ENCODE measurements at regions not wholly inside any gene's neighbourhood (a gene's known extent, or its start where the extent isn't known, plus 50 kb on each side); places are given as distances from the start of the nearest gene placed in this dataset.
A peak's percentile ranks its signal among the peaks of the same experiment; 100 is the strongest.

- DNase-seq, result no peak
Observed at GRCh38 chr21:31406510-31406909, 62.4 kb upstream of the TIAM1 start.

DNA sequence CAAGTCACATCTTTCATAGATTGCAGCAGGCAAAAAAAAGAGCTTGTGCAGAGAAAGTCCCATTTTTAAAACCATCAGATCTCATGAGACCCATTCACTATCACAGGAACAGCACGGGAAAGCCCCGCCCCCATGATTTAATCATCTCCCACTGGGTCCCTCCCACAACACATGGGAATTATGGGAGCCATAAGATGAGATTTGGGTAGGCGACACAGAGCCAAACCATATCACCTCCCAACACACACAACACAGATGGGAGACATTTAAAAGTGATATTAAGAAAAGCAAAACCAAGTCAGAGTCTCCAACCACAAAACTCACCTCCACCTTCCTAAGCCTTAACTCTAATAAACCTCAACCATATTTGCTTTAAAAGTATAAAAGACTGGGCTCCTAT is 61.5 kb upstream of the TIAM1 start:
- DNase-seq, result no peak

GRCh38 chr21:31403596-31404333 is 59.7 kb upstream of the TIAM1 start:
- DNase-seq, result no peak

DNA sequence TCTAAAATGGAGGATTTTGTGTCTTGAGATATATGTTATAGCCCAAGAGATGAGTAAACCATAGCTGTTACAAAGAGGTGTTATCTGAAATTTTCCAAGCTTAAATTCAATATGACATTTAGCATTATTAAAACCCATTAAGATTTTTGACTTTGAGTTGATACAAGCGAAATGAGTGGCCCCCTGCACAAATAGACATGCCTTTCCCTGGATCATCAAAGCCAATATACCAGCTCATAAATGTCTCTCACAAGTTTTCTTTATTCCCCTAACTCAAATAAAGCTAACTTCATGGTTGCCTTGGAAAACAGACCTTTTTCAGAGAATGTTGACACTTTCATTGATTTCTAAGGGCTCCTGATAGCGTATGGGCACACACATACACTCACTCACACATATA is 55.5 kb upstream of the TIAM1 start:
- no peak for DNase-seq

GRCh38 chr21:31398574-31398973 is 54.5 kb upstream of the TIAM1 start:
- DNase-seq, result no peak

DNA sequence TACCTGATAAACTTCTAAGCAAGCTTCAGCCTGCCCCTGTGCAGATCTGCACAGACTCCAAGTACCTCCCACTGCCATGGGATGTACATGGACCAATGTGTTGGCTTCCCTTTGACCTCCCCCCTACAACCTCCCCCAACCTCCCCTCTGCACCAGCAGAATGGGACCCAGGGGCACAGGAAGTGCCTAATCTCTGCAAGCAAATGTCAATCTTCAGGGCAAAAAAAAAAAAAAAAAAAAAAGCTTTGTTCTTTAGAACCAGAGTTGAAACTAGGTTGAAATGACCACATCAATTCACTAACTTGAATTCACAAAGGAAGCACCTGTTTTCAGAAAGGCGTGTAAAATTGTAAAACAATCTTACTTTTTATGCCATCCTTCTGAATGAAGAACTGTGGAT is 53.9 kb upstream of the TIAM1 start:
- peak; percentile 61 for DNase-seq

GRCh38 chr21:31397515-31397926 is 53.5 kb upstream of the TIAM1 start:
- DNase-seq, result no peak

- DNase-seq, result no peak
Observed at GRCh38 chr21:31397030-31397429, 53.0 kb upstream of the TIAM1 start.

- no peak for DNase-seq
Observed at GRCh38 chr21:31396399-31396798, 52.3 kb upstream of the TIAM1 start.

DNA sequence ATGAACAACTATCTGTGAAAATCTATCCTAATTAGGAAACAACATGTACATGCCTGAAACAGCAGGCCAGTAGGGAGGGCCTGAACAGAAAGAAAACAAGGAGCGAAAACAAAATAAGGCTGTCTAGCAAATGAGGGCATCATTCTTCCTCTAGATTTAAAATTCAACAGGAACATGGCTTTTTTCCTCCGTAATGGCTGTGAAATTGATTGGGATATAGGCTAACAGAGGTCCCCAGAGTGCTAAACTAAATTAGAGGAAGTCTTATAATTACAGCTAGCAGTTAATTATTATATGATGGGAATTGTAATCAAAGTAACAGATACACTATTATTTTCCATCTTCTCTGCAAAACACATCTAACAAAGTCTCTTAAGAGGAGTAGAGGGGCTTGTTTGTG is 51.7 kb upstream of the TIAM1 start:
- no peak for DNase-seq

GRCh38 chr21:31395268-31395667 is 51.2 kb upstream of the TIAM1 start:
- no peak for DNase-seq

- no peak for DNase-seq
Observed at GRCh38 chr21:31394309-31394708, 50.2 kb upstream of the TIAM1 start.
